ENCODE measurements at regions not wholly inside any gene's neighbourhood (a gene's known extent, or its start where the extent isn't known, plus 50 kb on each side); places are given as distances from the start of the nearest gene placed in this dataset.

DNA sequence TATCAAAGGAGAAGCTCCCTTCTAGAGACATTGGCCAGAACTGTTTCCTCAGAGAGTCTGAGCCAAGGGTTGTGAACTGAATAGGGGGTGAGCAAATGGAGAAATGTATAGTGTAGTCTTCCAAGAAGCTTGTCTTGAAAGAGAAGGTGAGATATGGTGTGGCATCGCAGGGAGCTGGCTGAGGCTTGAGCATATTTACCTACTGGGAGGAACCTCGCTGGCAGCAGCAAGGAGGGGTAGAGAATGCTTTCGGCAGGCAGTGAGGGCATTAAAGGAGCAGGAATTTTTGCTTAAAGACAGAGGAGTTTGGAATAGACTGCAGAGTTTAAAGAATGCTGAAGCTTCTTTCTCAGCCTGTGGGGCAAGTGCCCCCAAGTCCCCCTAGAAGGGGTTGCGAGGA, 59.3 kb upstream of the PRMT8 start:
- Histone ChIP-seq H3K4me1 (ENCODE audit: control insufficient read depth in 4 of 4, insufficient read depth in 4 of 4, low read length in 3 of 4) (no peaks in the 10 kb centered on the region), H3K36me3 (ENCODE audit: control insufficient read depth in 4 of 4, insufficient read depth in 3 of 4, low read depth in 1 of 4, low read length in 3 of 4) (no peaks in the 10 kb centered on the region), H3K9me3 (ENCODE audit: control insufficient read depth in 4 of 4, low read length in 3 of 4) (no peaks in the 10 kb centered on the region), H3K27ac (ENCODE audit: low read depth in 1 of 2, low read length in 2 of 2) (no peak overlapping the region), H3K4me3 (ENCODE audit: low read depth in 1 of 3, low read length in 3 of 3) (no peak overlapping the region), H3K27me3 (ENCODE audit: control insufficient read depth in 4 of 4, insufficient read depth in 4 of 4, low read length in 3 of 4) (peaks cover 0 to 2% (median 0%) of the 10 kb centered on the region in 4 donors), H3K9ac (ENCODE audit: low read depth in 1 of 2, low read length in 2 of 2) (no peak overlapping the region)
- DNase-seq (ENCODE audit: low spot score), result no peak
- TF ChIP-seq EGR1 (IDR thresholded peaks at IDR 0.05; ENCODE audit: low read depth in 2 of 2), result no peak
- no peak for TF ChIP-seq FOXA2 (IDR thresholded peaks at IDR 0.05)
- 93% methylated on average over 4 of the region's 4 CpGs for WGBS

DNA sequence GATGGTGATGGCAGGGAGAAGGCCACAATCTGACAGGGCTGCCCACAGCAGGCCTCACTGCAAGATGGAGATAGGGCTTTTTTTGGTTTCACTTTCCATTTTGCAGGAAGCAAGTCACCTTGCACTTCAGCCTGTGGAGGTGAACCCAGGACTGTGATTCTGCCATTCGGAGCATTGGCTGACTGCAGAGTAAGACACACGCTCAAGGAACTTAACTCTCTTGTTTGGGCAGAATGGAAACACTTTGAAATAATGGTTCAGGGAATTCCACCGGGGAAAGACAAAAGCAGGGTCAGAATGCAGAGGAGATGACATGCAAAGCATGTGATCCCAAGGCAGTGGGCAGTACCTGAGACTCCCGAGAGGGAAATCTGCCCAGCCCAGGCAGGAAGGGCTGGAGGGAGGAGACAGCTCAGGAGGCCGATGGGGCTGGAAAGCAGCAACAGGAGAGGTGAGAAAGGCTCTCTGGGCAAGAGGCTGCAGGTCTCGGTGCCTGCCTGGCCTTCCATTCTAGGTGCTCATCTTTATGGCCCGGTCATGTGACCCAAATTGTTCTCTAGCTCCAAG, 58.7 kb upstream of the PRMT8 start:
- DNase-seq (ENCODE audit: low spot score), result no peak
- Histone ChIP-seq H3K9me3 (ENCODE audit: control insufficient read depth in 4 of 4, low read length in 3 of 4) (no peaks in the 10 kb centered on the region), H3K27ac (ENCODE audit: low read depth in 1 of 2, low read length in 2 of 2) (no peak overlapping the region), H3K27me3 (ENCODE audit: control insufficient read depth in 4 of 4, insufficient read depth in 4 of 4, low read length in 3 of 4) (peaks cover 0 to 2% (median 0%) of the 10 kb centered on the region in 4 donors), H3K36me3 (ENCODE audit: control insufficient read depth in 4 of 4, insufficient read depth in 3 of 4, low read depth in 1 of 4, low read length in 3 of 4) (no peaks in the 10 kb centered on the region), H3K4me3 (ENCODE audit: low read depth in 1 of 3, low read length in 3 of 3) (no peak overlapping the region), H3K4me1 (ENCODE audit: control insufficient read depth in 4 of 4, insufficient read depth in 4 of 4, low read length in 3 of 4) (no peaks in the 10 kb centered on the region), H3K9ac (ENCODE audit: low read depth in 1 of 2, low read length in 2 of 2) (no peak overlapping the region)
- TF ChIP-seq HNF4A (conservative IDR thresholded peaks at IDR 0.05) (no peak), HNF4G (IDR thresholded peaks at IDR 0.05) (no peak), SP1 (IDR thresholded peaks at IDR 0.05) (no peak)
- TF ChIP-seq, protein P1, sequence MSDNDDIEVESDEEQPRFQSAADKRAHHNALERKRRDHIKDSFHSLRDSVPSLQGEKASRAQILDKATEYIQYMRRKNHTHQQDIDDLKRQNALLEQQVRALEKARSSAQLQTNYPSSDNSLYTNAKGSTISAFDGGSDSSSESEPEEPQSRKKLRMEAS (IDR thresholded peaks at IDR 0.05), result no peak
- 71% methylated on average over 7 of the region's 7 CpGs for WGBS

DNA sequence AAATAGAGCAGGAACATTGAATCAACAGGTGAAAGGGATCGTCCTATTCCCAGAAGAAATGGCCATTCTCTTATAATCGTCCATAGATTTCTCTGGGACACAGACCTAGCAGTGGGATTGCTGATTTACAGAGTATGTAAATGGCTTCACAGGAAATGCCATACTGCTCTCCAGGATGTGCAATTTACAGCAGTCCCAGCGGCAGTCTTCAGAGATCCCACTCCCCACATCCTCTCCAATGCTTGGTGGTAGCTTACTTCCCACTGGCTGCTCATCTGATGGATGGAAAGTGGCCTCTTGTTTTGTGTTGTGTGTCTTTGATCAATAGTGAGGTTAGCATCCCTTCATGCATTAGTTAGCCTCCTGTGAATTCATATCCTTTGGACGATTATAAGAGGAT, 58.1 kb upstream of the PRMT8 start:
- H3K4me3 ChIP-seq (ENCODE audit: low read depth in 1 of 3, low read length in 3 of 3), result no peak overlapping the region
- TF ChIP-seq, protein P2, sequence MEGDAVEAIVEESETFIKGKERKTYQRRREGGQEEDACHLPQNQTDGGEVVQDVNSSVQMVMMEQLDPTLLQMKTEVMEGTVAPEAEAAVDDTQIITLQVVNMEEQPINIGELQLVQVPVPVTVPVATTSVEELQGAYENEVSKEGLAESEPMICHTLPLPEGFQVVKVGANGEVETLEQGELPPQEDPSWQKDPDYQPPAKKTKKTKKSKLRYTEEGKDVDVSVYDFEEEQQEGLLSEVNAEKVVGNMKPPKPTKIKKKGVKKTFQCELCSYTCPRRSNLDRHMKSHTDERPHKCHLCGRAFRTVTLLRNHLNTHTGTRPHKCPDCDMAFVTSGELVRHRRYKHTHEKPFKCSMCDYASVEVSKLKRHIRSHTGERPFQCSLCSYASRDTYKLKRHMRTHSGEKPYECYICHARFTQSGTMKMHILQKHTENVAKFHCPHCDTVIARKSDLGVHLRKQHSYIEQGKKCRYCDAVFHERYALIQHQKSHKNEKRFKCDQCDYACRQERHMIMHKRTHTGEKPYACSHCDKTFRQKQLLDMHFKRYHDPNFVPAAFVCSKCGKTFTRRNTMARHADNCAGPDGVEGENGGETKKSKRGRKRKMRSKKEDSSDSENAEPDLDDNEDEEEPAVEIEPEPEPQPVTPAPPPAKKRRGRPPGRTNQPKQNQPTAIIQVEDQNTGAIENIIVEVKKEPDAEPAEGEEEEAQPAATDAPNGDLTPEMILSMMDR (IDR thresholded peaks at IDR 0.05; ENCODE audit: low read depth, low read length, missing input control), result no peak
- no peaks in the 10 kb centered on the region for H3K4me1 ChIP-seq (ENCODE audit: control insufficient read depth in 4 of 4, insufficient read depth in 4 of 4, low read length in 3 of 4)
- 61% methylated on average over 4 of the region's 4 CpGs for WGBS
- H3K9me3 ChIP-seq (ENCODE audit: control insufficient read depth in 4 of 4, low read length in 3 of 4), result no peaks in the 10 kb centered on the region
- H3K9ac ChIP-seq (ENCODE audit: low read depth in 1 of 2, low read length in 2 of 2), result no peak overlapping the region
- H3K27ac ChIP-seq (ENCODE audit: low read depth in 1 of 2, low read length in 2 of 2), result no peak overlapping the region
- no peak for DNase-seq (ENCODE audit: low spot score)
- H3K36me3 ChIP-seq (ENCODE audit: control insufficient read depth in 4 of 4, insufficient read depth in 3 of 4, low read depth in 1 of 4, low read length in 3 of 4), result no peaks in the 10 kb centered on the region
- peaks cover 0 to 3% (median 0%) of the 10 kb centered on the region in 4 donors for H3K27me3 ChIP-seq (ENCODE audit: control insufficient read depth in 4 of 4, insufficient read depth in 4 of 4, low read length in 3 of 4)

DNA sequence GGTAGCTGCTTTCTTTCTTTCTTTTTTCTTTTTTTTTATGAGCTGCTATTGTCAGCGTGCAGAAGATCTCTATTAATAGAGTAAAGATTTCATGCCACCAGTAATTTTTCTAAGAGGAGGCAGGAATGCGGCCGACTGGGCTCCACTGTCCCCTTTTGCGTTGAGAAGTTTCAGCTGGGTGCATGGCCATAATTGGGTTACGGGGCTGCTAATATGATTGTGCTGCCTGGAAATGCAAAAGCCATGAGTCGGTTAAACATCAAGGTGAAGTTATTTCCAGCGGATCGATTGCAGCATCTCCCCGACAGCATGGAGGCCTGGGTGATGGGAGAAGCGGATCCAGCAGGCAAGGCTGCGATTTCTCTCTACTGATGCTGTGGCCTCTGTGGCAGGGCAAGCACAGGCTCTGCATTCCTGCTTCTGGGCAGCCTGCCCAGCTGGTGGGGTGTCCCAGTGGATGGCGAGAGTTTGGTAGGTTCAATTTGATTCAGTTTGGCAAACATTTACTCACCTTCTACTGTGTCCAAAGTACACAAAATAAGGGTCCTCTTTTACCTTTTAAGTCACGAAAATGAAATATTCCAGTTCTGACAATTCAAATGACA, 54.4 kb upstream of the PRMT8 start:
- Histone ChIP-seq H3K27me3 (ENCODE audit: control insufficient read depth in 4 of 4, insufficient read depth in 4 of 4, low read length in 3 of 4) (peaks cover 0 to 12% (median 0%) of the 10 kb centered on the region in 4 donors), H3K4me3 (ENCODE audit: low read depth in 1 of 3, low read length in 3 of 3) (no peak overlapping the region), H3K9me3 (ENCODE audit: control insufficient read depth in 4 of 4, low read length in 3 of 4) (no peaks in the 10 kb centered on the region), H3K27ac (ENCODE audit: low read depth in 1 of 2, low read length in 2 of 2) (no peak overlapping the region), H3K4me1 (ENCODE audit: control insufficient read depth in 4 of 4, insufficient read depth in 4 of 4, low read length in 3 of 4) (no peaks in the 10 kb centered on the region), H3K36me3 (ENCODE audit: control insufficient read depth in 4 of 4, insufficient read depth in 3 of 4, low read depth in 1 of 4, low read length in 3 of 4) (no peaks in the 10 kb centered on the region), H3K9ac (ENCODE audit: low read depth in 1 of 2, low read length in 2 of 2) (no peak overlapping the region)
- no peak for TF ChIP-seq TAF1 (conservative IDR thresholded peaks at IDR 0.05)
- 65% methylated on average over 13 of the region's 13 CpGs for WGBS
- DNase-seq (ENCODE audit: low spot score), result no peak
